UCSD-AML1 (cell line): ENCODE measurements at regions not wholly inside any gene's neighbourhood (a gene's known extent, or its start where the extent isn't known, plus 50 kb on each side); places are given as distances from the start of the nearest gene placed in this dataset.
"Not testable (repeated sequence)": the region's sequence is repeated elsewhere in the genome, so short reads cannot be mapped to it uniquely, and the experiment has no call there.

Experiments
- DNase-seq: peaks from one replicate; lab custom pipeline; 2025; ENCODE audit not compliant: unreplicated experiment; lab: John Stamatoyannopoulos, UW

DNA sequence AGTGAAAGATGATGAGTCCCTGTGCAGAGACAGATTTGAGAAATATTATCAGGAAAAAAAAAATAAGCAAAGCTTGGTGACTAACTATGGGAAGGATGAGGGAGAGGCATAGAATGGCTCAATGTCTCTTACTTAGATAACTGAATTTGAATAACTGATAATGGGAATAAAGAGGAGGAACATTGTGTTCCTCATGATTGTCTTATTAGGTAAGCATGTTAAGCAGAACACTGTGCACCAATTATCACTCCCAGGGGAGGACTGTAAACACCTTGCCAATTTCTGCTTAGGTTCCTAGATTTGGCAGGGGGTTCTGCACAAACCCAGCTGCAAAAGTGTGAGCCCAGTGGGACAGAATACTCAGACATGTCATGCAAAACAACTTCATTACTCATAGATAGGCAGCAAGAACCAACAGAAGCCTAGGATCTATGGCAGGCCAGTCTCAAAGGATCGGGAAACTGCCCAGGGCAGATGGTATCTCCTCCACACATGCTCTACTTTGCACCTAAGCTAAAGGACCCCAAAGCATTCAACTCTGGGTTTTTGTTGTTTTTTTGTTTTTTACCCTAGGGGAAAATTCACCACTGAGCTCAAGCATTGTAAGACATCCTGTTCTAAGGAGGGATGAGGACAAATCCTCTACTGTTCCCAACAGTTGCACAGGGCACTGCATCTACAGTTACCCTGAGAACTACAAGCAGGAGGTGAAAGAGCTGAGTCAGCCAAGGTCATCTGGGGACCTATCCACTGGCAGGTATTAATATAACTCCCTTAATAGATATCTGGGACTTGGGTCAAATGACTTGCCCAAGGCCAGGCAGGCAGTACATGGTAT, 907.0 kb downstream of the RAPGEF2 start:
- no peak for DNase-seq

DNA sequence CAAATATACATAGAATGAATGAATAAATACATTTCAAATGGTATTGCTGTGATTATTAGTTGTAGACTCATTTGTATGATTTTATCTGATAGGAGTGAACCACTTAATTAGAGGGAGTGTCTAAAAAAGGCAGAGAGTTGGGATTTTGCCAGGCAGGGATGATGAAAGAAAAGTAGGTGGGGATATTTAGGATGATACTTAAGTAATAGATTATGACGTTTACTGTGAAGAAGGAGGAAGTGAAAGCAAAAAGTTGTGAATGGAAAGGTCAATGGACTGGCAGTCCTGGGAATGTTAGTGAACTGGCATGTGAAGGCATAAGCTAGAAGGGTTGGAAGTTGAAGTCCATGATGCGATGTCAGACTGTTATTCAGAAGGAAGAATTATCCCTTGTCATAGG, 917.1 kb downstream of the RAPGEF2 start:
- no peak for DNase-seq

DNA sequence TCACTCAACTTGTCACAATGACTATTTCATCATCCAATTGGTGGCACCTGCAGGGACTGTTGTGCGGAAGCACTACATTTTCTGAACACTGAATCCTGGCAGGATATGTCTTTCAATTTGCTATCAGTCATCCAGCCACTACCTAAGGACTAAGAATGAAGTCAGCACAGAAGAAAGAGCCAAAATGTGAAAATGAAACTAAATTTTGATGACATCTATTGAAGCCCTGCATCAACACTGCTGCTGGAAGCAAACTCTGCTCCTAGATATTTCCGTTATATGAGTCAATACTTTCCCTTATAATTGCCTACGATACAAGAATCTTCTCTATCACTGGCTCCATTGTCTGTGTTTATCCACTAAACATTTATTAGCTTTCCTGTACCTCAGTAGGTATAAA, 917.9 kb downstream of the RAPGEF2 start:
- no peak for DNase-seq

DNA sequence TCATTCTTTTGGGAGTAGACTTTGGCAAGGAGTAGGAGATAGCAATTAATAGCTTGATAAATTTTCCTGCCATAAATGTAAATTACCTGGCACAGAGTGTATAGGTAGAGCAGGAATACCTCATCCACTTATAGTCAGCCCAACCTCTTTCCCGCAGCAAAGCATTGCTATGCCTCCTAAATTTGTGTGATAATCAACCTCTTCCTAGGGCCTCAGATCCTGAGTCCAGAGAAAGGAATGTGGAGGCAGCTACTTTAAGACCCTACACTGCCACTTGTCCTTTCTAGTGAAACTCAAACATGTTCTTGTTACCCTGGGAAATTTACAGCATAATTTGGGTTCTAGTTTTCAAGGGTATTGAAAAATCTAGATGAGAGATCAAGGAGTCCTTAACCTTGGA, 919.0 kb downstream of the RAPGEF2 start:
- DNase-seq: no peak

DNA sequence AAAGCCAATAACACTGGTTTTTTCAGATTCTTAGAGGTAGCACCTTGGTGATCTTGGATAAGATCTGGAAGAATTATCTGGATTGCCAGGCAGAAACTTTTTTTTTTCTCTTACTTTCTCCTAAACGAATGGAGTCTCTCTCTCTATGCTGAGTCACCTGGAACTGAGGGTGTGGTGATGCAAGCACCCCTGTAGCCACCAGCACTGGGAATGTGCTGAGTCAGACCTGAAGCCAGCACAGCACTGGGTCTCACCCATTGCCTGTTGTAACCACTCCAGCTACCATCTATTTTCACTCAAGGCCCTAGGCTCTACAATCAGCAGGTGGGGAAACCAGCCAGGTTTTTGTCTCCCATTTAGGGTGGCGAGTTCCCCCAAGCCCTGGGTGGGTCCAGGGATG, 923.8 kb downstream of the RAPGEF2 start:
- no peak for DNase-seq

DNA sequence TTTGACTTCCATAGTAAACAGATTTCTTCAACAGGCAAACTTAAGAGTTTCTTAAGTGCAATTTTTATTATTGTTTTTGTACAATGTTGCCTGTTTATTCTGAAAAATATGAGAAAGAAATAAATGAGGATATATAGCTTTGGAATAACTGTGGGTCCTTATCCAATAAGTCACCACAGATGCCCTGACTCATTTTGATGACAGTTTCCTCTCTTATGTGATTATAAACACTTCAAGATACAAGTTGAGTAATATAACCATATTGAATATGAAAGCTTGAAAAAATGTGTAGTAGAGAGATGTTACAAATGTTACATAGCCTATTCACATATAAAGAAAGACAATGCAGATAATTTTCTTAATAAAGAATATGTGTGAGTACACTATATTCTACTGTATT, 931.6 kb downstream of the RAPGEF2 start:
- DNase-seq: no peak

DNA sequence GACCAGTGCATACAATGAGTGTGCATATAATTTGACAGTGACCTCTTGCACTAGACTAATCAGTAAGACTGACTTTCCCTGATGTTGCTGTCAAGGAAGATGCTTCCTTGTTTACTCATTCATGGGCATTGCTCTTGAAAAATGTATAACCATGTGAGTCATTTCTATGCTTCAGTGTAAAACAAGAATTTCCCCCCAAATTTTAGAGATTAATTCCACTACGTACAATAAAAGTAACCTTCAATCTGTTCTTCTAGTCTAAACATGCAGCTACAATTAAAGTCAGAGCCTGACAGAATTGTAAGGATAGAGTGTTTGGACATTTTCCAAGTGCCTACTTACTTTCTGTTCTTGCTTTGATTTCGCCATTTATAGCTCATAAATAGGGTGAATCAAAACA, 935.7 kb downstream of the RAPGEF2 start:
- DNase-seq: no peak

DNA sequence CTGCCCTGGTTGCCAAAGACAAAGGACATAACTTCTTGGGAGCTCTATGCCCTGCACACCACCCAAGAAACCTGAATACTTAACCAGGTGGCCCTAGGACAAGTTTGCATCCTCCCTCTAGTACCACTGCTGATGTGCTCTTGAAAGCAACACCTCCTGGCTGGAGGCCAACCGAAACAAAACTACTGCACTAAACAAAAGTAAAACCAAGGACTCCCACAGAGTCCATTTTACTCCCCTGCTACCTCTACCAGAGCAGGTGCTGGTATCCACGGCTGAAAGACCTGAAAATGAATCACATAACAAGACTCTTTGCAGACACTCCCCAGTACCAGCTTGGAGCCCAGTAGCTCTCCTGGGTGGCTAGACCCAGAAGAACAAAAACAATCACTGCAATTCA, 941.8 kb downstream of the RAPGEF2 start:
- no peak for DNase-seq

DNA sequence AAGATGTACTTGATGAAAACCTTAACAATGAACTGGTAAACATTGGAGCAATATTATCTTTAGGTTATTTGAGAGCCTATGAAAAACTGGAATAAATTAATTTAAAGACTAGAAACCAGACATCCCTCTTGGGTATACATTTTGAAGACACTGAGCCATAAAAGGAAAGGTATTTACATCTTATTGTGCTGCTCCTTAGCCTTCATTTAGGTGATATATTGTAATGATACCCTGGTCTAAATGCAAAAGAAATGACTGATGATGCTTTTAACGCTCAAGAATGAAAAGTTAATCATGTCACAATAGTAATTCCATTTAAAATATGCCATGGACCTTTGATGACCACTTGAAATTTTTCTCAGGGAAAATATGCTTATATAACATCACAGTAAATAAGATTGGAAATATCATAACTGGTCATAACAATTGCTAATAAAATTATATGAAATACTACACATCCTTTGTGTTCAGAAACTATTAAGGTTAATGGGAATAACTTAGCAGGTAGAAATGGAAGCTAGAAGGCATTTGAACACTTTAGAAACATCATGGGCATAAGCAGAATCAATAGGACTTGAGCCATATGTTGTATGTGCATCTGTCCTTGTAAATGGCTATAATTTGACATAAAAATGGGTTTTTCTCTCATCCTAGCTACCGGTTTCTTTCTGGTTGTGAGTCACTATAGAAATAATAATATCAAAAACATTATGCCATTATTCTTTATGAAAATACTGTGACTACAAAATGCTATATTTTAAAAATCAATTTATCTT, 979.7 kb downstream of the RAPGEF2 start:
- DNase-seq: no peak

DNA sequence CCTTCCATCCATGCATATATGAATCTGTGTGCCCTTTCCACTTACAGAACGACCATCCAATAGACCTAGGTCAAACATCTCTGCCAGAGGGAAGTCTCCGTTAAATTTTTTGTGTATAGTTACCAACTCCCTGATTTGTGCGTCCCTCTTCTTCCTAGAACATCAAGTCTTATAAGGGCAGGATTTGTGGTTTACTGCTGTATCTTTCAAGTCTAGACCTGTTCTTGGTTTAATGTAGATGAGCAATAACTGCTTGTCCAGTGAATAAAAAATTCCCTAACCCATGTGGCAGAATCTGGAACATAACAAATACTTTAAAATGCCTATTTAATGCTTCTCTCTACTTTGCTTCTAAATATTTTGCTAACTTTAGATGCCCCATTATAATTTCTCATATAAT, 988.8 kb downstream of the RAPGEF2 start:
- no peak for DNase-seq

DNA sequence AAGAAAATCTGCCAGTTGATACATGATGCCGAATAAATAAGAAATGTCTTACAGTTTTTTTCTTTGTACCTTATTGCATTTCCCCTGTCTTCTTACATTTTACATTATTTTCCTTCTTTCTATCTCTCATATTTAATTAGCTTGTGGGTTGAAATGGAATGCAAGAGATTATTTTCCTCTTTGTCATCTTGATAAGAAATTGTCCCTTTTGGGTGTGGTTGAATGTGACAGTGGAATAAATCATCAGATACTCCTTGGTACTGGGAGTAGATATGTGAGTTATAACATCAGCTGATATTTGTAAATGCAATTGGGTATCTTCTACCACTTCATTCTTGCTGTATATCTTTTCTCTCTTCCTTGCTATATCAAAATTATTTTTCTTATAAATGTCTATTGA, 997.4 kb downstream of the RAPGEF2 start:
- DNase-seq: no peak

DNA sequence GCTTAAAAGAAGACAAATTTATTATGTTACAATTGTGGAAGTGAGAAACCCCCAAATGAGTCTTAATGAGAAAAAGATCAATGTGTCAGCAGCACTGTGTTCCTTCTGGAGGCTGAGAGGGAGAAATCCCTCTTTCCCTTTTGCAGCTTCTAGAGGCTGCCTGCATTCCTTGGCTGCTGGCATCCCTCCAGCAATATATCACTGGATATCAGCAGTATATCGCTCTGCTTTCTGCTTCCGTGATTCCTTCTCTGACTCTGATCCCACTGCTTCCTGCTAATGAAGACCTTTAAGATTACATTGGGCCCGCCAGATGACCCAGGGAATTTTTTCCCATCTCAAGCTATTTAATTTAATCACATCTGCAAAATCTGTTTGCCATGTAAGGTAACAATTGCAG, 1008.0 kb downstream of the RAPGEF2 start:
- DNase-seq: no peak

DNA sequence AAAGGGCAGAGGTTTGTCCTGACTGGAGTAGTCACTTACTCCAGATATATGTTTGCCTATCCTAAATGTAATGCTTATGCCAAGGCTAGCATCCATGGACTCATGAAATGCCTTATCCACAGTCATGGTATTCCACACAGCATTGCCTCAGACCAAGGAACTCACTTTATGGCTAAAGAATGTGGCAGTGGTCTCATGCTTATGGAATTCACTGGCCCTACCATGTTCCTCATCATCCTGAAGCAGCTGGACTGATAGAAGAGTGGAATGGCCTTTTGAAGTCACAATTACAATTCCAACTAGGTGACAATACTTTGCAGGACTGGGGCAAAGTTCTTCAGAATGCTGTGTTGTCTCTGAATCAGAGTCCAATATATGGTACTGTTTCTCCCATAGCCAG, 1014.8 kb downstream of the RAPGEF2 start:
- no peak for DNase-seq

DNA sequence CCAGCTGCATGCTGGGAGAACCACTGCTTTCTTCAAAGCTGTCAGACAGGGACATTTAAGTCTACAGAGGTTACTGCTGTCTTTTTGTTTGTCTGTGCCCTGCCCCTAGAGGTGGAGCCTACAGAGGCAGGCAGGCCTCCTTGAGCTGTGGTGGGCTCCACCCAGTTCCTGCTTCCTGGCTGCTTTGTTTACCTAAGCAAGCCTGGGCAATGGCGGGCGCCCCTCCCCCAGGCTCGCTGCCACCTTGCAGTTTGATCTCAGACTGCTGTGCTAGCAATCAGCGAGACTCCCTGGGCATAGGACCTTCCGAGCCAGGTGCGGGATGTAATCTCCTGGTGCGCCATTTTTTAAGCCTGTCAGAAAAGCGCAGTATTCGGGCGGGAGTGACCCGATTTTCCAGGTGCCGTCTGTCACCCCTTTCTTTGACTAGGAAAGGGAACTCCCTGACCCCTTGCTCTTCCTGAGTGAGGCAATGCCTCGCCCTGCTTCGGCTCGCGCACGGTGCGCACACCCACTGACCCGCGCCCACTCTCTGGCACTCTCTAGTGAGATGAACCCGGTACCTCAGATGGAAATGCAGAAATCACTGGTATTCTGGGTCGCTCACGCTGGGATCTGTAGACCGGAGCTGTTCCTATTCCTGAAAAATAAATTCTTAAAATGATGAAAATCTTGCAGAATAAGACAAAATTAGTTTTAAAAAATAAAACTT, 1022.9 kb downstream of the RAPGEF2 start:
- DNase-seq: not testable (repeated sequence)

DNA sequence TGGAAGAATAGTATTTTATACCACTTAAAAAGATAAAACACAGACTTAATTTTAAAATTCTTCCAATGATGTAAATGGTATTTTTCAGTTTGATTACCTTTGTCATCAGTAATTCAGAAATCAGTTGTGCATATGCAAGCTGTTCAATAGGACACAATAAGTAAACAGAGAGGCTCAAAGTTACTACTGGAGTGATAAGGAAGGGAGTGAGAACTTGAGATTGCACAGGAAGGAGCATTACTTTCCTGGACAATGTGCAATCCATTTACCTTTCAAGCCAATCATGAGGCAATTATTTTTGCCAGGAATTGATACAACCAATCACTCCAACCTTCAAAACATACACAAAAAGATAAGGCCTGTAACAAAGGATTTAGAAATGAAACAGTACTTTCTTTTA, 1024.3 kb downstream of the RAPGEF2 start:
- no peak for DNase-seq

DNA sequence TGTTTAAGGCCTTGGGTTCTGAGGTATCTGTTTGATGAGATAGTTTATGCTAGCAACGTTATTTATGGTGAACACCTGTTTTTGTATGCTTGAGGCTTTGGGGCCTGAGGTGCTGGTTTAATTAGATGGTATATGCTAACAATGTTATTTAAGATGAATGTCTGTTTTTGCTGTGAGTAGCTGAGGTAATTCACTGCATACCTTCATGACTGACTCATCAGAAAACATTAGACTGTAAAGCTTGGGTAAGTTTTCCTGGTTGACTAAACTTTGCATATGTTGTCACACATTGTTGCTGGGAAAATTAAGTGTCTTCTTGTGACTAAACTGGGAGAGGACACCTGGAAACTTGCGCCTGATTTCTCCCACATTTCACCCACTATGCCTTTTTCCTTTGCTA, 1026.6 kb downstream of the RAPGEF2 start:
- DNase-seq: no peak

DNA sequence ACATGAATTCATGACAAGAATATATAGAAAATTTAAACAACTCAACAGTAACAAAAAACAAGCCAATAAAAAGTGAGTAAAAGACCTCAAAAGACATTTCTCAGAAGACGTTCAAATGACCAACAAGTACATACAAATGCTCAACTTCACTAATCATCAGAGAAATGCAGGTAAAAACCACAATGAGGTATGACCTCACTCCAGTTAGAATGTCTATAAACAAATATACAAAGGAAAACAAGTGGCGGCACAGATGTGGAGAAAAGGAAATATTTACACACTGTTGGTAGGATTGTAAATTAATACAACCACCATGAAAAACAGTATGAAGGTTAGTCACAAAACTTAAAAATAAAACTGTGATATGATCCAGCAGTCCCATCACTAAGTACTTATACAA, 1033.1 kb downstream of the RAPGEF2 start:
- DNase-seq: no peak

DNA sequence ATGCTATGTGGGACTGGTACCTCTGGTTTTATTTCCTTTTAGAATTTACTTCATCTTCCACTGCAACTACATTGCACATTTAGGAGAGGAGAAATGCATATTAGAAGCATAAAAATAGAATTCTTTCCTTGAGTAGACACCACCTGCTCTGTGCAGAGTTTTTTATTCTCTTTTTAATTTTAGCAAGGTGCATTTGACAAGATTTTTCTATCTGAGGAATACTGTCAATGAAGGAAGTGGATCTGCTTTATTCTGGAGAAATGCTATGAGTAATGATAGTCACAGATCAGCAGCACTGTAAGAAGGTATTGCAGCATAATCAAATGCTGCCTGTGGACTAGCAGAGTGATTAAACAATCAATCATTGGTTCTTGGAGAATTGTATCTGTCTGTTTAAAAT, 1038.3 kb downstream of the RAPGEF2 start:
- no peak for DNase-seq

DNA sequence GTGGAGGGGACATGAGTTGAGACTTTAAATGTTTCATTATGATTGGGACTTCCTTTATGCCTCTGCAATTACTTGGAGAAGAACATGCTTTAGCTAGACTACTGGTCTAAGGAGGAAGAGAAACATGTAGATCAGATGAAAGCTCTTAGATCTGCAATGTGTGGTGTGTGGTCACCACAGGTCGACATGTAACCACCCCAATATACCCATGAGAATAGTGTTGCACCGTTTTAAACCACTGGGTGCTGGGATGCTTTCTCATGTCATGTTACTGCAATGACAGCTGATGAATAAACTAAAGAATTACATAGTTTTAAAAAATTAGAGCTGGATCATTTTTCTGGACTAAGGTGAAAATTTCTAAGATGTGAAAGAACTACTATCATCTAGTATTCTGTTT, 1039.7 kb downstream of the RAPGEF2 start:
- no peak for DNase-seq

DNA sequence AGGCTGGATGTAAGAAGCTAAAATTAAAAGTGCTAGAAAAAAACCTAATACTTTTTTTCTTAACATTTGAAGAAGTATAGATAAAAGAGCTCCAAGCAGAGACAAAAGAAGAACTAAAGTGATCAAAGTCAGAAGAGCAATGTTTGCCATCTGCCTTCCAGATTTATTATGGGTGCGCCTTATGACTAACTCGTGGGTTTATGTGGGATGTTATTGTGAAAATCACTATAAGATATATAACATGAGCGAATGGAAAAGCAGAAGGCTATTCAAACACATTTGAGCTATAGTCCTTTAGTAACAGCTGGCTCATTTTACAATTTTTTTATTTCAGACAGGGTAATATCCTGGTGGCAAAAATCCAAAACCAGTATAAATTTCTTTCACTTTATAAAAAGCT, 1040.7 kb downstream of the RAPGEF2 start:
- DNase-seq: no peak

DNA sequence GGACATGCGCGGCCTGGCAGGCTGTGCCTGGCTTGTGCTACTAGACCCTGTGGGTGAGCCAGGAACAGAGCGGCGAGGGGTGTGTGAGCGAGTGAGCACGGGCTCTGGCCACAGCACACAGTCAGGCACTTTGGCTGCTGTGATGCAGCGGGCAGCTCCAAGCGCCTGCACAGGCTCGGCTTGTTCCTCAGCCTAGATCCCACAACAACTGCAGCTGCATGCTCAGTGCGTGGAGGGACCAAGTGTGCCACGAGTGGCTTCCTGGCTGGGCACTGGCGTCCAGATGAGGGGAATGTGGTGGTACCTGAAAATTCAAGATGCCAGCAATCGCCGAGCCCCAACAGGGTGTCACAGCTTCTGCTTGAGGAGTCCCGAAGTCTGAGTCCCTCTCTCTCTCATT, 1056.6 kb downstream of the RAPGEF2 start:
- no peak for DNase-seq

DNA sequence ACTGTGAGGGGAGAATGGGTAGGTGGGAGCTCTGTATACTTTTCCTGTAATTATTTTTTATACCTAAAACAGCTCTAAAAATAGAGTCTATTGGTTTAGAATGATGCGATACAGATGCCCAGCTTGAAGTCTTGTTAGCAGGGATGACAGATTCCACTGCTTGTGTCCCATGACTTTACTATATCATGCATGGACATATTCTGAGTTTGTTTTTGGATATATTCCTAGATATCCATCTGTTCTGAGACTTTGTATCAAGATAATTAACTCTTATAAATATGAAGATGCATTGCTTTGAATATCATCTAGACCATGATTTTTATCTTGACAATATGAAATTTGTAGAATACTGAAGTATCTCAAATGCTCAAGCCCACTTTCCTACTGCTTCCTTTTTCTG, 1058.1 kb downstream of the RAPGEF2 start:
- DNase-seq: no peak
